ENCODE measurements at regions not wholly inside any gene's neighbourhood (a gene's known extent, or its start where the extent isn't known, plus 50 kb on each side); places are given as distances from the start of the nearest gene placed in this dataset.

GRCh38 chr7:16021851-16022250, 335.4 kb upstream of the MEOX2 start:
- H3K27me3 Mint-ChIP-seq (ENCODE audit: low read depth, unreplicated experiment) = no peaks in the 10 kb centered on the region
- Histone ChIP-seq H3K36me3 (ENCODE audit: insufficient read depth, low read length) (no peaks in the 10 kb centered on the region), H2AFZ (ENCODE audit: low read depth, low read length) (no peak overlapping the region), H3K4me2 (ENCODE audit: low read length) (no peak overlapping the region), H3K79me2 (ENCODE audit: insufficient read depth, low read length) (no peaks in the 10 kb centered on the region), H3K9ac (ENCODE audit: low read length) (no peak overlapping the region), H4K20me1 (ENCODE audit: insufficient read depth, low read length) (no peaks in the 10 kb centered on the region), H3K4me1 (ENCODE audit: insufficient read depth, low read length) (peaks cover 9% of the 10 kb centered on the region), H3K27ac (ENCODE audit: low read depth, low read length) (no peak overlapping the region), H3K27me3 (ENCODE audit: insufficient read depth, low read length) (no peaks in the 10 kb centered on the region), H3K4me3 (ENCODE audit: insufficient read depth, low read depth, low read length) (no peak overlapping the region), H3K9me3 (ENCODE audit: insufficient read depth, low read depth, low read length) (no peaks in the 10 kb centered on the region)
- no peak for TF ChIP-seq CTCF (IDR thresholded peaks at IDR 0.05; ENCODE audit: insufficient read depth, low read depth, low read length)
- TF ChIP-seq EZH2 (IDR thresholded peaks at IDR 0.05; ENCODE audit: insufficient read depth, low read length) = no peak
- peaks cover 2% of the 10 kb centered on the region for H3K4me1 Mint-ChIP-seq (ENCODE audit: low read depth, unreplicated experiment)
- no peaks in the 10 kb centered on the region for H3K36me3 Mint-ChIP-seq (ENCODE audit: low read depth, unreplicated experiment)
- DNase-seq (ENCODE audit: low read depth) (no peak), FAIRE-seq (no peak)
- no peaks in the 10 kb centered on the region for H3K9me3 Mint-ChIP-seq (ENCODE audit: unreplicated experiment)
- no peak overlapping the region for H3K27ac Mint-ChIP-seq (ENCODE audit: unreplicated experiment)
- no peak overlapping the region for H3K4me3 Mint-ChIP-seq (ENCODE audit: unreplicated experiment)

- no peak for TF ChIP-seq EZH2 (IDR thresholded peaks at IDR 0.05; ENCODE audit: insufficient read depth, low read length)
- TF ChIP-seq CTCF (IDR thresholded peaks at IDR 0.05; ENCODE audit: insufficient read depth, low read depth, low read length) = no peak
- H3K4me2 ChIP-seq (ENCODE audit: low read length) = no peak overlapping the region
- Mint-ChIP-seq H3K9me3 (ENCODE audit: unreplicated experiment) (no peaks in the 10 kb centered on the region), H3K36me3 (ENCODE audit: low read depth, unreplicated experiment) (no peaks in the 10 kb centered on the region), H3K27me3 (ENCODE audit: low read depth, unreplicated experiment) (no peaks in the 10 kb centered on the region), H3K4me1 (ENCODE audit: low read depth, unreplicated experiment) (no peaks in the 10 kb centered on the region), H3K27ac (ENCODE audit: unreplicated experiment) (no peak overlapping the region), H3K4me3 (ENCODE audit: unreplicated experiment) (no peak overlapping the region)
- H3K27ac ChIP-seq (ENCODE audit: low read depth, low read length) = no peak overlapping the region
- no peaks in the 10 kb centered on the region for H3K36me3 ChIP-seq (ENCODE audit: insufficient read depth, low read length)
- no peak overlapping the region for H3K9ac ChIP-seq (ENCODE audit: low read length)
- H3K79me2 ChIP-seq (ENCODE audit: insufficient read depth, low read length) = no peaks in the 10 kb centered on the region
- H3K4me1 ChIP-seq (ENCODE audit: insufficient read depth, low read length) = no peaks in the 10 kb centered on the region
- DNase-seq (ENCODE audit: low read depth) = no peak
- no peak for FAIRE-seq
- H2AFZ ChIP-seq (ENCODE audit: low read depth, low read length) = no peak overlapping the region
- no peak overlapping the region for H3K4me3 ChIP-seq (ENCODE audit: insufficient read depth, low read depth, low read length)
- no peaks in the 10 kb centered on the region for H3K27me3 ChIP-seq (ENCODE audit: insufficient read depth, low read length)
- no peaks in the 10 kb centered on the region for H4K20me1 ChIP-seq (ENCODE audit: insufficient read depth, low read length)
- no peaks in the 10 kb centered on the region for H3K9me3 ChIP-seq (ENCODE audit: insufficient read depth, low read depth, low read length)
These were observed 329.5 kb upstream of the MEOX2 start for GRCh38 chr7:16015981-16016380.

- Histone ChIP-seq H3K36me3 (ENCODE audit: insufficient read depth, low read length) (no peaks in the 10 kb centered on the region), H3K4me2 (ENCODE audit: low read length) (no peak overlapping the region), H4K20me1 (ENCODE audit: insufficient read depth, low read length) (no peaks in the 10 kb centered on the region), H3K27me3 (ENCODE audit: insufficient read depth, low read length) (no peaks in the 10 kb centered on the region), H3K4me1 (ENCODE audit: insufficient read depth, low read length) (no peaks in the 10 kb centered on the region), H3K4me3 (ENCODE audit: insufficient read depth, low read depth, low read length) (no peak overlapping the region), H3K79me2 (ENCODE audit: insufficient read depth, low read length) (no peaks in the 10 kb centered on the region), H3K9ac (ENCODE audit: low read length) (no peak overlapping the region), H3K9me3 (ENCODE audit: insufficient read depth, low read depth, low read length) (no peaks in the 10 kb centered on the region), H3K27ac (ENCODE audit: low read depth, low read length) (no peak overlapping the region), H2AFZ (ENCODE audit: low read depth, low read length) (no peak overlapping the region)
- Mint-ChIP-seq H3K27ac (ENCODE audit: unreplicated experiment) (no peak overlapping the region), H3K9me3 (ENCODE audit: unreplicated experiment) (no peaks in the 10 kb centered on the region), H3K27me3 (ENCODE audit: low read depth, unreplicated experiment) (no peaks in the 10 kb centered on the region), H3K4me1 (ENCODE audit: low read depth, unreplicated experiment) (no peaks in the 10 kb centered on the region), H3K36me3 (ENCODE audit: low read depth, unreplicated experiment) (no peaks in the 10 kb centered on the region), H3K4me3 (ENCODE audit: unreplicated experiment) (no peak overlapping the region)
- TF ChIP-seq CTCF (IDR thresholded peaks at IDR 0.05; ENCODE audit: insufficient read depth, low read depth, low read length) = no peak
- TF ChIP-seq EZH2 (IDR thresholded peaks at IDR 0.05; ENCODE audit: insufficient read depth, low read length) = no peak
- no peak for DNase-seq (ENCODE audit: low read depth)
- FAIRE-seq = no peak
These were observed 327.5 kb upstream of the MEOX2 start for GRCh38 chr7:16014031-16014430.

Measured in astrocyte (in vitro differentiated cells and primary cell).